GM12892 (cell line): ENCODE measurements at regions not wholly inside any gene's neighbourhood (a gene's known extent, or its start where the extent isn't known, plus 50 kb on each side); places are given as distances from the start of the nearest gene placed in this dataset.

Experiments used
- POLR2AphosphoS5 ChIP-seq: IDR thresholded peaks from 2 replicates; pipeline ENCODE4 v1.6.1; 2011; ENCODE audit warnings: low read depth, low read length, control low read depth
- TAF1 ChIP-seq: IDR thresholded peaks from 2 replicates; pipeline ENCODE4 v1.6.1; 2011; ENCODE audit warnings: low read depth, mild to moderate bottlenecking, control low read depth, low read length, borderline replicate concordance

- TF ChIP-seq TAF1 (no peak), POLR2AphosphoS5 (no peak)
These were observed 102.4 kb upstream of the THY1 start for GRCh38 chr11:119525180-119525866.
